ENCODE measurements at regions not wholly inside any gene's neighbourhood (a gene's known extent, or its start where the extent isn't known, plus 50 kb on each side); places are given as distances from the start of the nearest gene placed in this dataset.

GRCh38 chr2:180705551-180705950 is 274.9 kb upstream of the UBE2E3 start:
- Histone ChIP-seq H3K4me1 (peaks cover 7% of the 10 kb centered on the region), H3K4me3 (no peak overlapping the region), H3K27ac (no peak overlapping the region), H3K27me3 (no peaks in the 10 kb centered on the region), H3K9me3 (no peaks in the 10 kb centered on the region), H3K36me3 (ENCODE audit: low read depth, missing control alignments) (no peaks in the 10 kb centered on the region)
- TF ChIP-seq, protein P1, sequence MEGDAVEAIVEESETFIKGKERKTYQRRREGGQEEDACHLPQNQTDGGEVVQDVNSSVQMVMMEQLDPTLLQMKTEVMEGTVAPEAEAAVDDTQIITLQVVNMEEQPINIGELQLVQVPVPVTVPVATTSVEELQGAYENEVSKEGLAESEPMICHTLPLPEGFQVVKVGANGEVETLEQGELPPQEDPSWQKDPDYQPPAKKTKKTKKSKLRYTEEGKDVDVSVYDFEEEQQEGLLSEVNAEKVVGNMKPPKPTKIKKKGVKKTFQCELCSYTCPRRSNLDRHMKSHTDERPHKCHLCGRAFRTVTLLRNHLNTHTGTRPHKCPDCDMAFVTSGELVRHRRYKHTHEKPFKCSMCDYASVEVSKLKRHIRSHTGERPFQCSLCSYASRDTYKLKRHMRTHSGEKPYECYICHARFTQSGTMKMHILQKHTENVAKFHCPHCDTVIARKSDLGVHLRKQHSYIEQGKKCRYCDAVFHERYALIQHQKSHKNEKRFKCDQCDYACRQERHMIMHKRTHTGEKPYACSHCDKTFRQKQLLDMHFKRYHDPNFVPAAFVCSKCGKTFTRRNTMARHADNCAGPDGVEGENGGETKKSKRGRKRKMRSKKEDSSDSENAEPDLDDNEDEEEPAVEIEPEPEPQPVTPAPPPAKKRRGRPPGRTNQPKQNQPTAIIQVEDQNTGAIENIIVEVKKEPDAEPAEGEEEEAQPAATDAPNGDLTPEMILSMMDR (IDR thresholded peaks at IDR 0.05) = no peak
- no peak for TF ChIP-seq POLR2A (IDR thresholded peaks at IDR 0.05)
- WGBS, 2 donors = 86 to 95% methylated on average over 1 of the region's 1 CpG
- no peak for DNase-seq
- intact Hi-C loops (cut with DNase I; ENCODE audit: low total_unique reads) = no loop called here

GRCh38 chr2:180705122-180705521 is 275.3 kb upstream of the UBE2E3 start:
- Histone ChIP-seq H3K27ac (no peak overlapping the region), H3K4me3 (no peak overlapping the region), H3K4me1 (peaks cover 7% of the 10 kb centered on the region), H3K27me3 (no peaks in the 10 kb centered on the region), H3K36me3 (ENCODE audit: low read depth, missing control alignments) (no peaks in the 10 kb centered on the region), H3K9me3 (no peaks in the 10 kb centered on the region)
- TF ChIP-seq, protein P1 (IDR thresholded peaks at IDR 0.05) = no peak
- no peak for TF ChIP-seq POLR2A (IDR thresholded peaks at IDR 0.05)
- intact Hi-C loops (cut with DNase I; ENCODE audit: low total_unique reads) = no loop called here
- no peak for DNase-seq

- Histone ChIP-seq H3K36me3 (ENCODE audit: low read depth, missing control alignments) (no peaks in the 10 kb centered on the region), H3K27ac (no peak overlapping the region), H3K27me3 (no peaks in the 10 kb centered on the region), H3K4me3 (no peak overlapping the region), H3K4me1 (no peaks in the 10 kb centered on the region), H3K9me3 (no peaks in the 10 kb centered on the region)
- DNase-seq = no peak
- intact Hi-C loops (cut with DNase I; ENCODE audit: low total_unique reads) = no loop called here
- no peak for TF ChIP-seq POLR2A (IDR thresholded peaks at IDR 0.05)
- TF ChIP-seq, protein P1 (IDR thresholded peaks at IDR 0.05) = no peak
- WGBS, 2 donors = 91 to 94% methylated on average over 4 of the region's 4 CpGs
Measured at GRCh38 chr2:180699657-180700361, 280.6 kb upstream of the UBE2E3 start.

DNA sequence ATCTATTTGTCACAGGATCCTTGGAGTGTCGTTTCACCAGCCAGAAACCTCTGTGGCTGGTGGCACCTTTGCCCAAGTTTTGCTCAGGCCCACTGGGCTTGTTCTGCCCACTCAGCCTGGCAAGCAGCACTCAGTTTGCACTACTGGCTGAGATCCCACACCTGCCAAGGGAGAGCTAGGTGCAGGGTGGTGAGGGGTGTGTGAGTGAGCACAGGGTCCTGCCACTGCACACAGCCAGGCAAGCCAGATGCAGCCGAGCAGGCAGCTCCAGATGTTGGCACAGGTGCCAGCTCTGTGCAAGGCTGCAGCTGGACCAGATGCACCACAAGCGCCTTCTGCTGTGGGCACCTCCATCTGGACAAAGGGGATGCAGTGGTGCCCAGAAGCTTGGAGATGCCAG is 281.7 kb upstream of the UBE2E3 start:
- intact Hi-C loops (cut with DNase I; ENCODE audit: low total_unique reads) = no loop called here
- TF ChIP-seq, protein P1 (IDR thresholded peaks at IDR 0.05) = no peak
- Histone ChIP-seq H3K36me3 (ENCODE audit: low read depth, missing control alignments) (no peaks in the 10 kb centered on the region), H3K4me1 (no peaks in the 10 kb centered on the region), H3K4me3 (no peak overlapping the region), H3K27ac (no peak overlapping the region), H3K9me3 (no peaks in the 10 kb centered on the region), H3K27me3 (no peaks in the 10 kb centered on the region)
- 93 to 100% methylated on average over 2 to 3 of the region's 3 CpGs for WGBS, 2 donors
- no peak for DNase-seq
